T-helper 1 cell (primary cell): ENCODE measurements at regions not wholly inside any gene's neighbourhood (a gene's known extent, or its start where the extent isn't known, plus 50 kb on each side); places are given as distances from the start of the nearest gene placed in this dataset.
"Not testable (repeated sequence)": the region's sequence is repeated elsewhere in the genome, so short reads cannot be mapped to it uniquely, and the experiment has no call there.

ENCODE experiments used
- DNase-seq, 5 donors: peaks; one replicate each; pipeline ENCODE4 v3.0.0-alpha.2; 2012 to 2020

DNA sequence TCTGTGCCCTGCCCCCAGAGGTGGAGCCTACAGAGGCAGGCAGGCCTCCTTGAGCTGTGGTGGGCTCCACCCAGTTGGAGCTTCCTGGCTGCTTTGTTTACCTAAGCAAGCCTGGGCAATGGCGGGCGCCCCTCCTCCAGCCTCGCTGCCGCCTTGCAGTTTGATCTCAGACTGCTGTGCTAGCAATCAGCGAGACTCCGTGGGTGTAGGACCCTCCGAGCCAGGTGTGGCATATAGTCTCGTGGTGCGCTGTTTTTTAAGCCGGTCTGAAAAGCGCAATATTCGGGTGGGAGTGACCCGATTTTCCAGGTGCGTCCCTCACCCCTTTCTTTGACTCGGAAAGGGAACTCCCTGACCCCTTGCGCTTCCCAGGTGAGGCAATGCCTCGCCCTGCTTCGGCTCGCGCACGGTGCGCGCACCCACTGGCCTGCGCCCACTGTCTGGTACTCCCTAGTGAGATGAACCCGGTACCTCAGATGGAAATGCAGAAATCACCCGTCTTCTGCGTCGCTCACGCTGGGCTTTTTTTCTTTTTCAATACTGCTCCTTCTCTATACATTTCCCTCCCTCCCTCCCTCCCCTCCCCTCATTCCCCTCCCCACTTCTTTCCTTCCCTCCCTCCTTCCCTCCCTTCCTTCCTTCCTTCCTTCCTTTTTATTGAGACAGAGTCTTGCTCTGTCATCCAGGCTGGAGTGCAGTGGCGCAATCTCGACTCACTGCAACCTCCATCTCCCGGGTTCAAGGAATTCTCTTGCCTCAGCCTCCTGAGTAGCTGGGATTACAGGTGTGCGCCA is 197.1 kb upstream of the TBL1XR1 start:
- DNase-seq = not testable (repeated sequence)

DNA sequence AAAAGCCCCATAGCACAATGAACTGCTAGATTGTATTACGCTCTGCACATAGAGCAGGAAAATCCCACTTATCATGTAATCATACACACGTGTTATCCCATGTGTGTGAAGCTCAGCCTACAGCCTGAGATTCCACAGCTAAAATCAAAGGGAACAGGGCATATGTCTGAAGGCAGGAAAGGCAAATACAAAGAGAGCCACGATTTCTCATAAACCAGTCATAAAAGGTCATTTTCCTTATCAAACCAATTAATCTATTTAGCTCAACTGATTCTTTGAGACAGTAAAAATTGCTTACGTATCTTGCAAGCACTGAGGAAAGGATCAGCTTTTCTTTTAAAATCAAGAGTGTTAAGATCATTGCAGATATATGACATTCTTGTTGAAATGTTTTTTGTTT is 199.5 kb upstream of the TBL1XR1 start:
- DNase-seq = no peak

DNA sequence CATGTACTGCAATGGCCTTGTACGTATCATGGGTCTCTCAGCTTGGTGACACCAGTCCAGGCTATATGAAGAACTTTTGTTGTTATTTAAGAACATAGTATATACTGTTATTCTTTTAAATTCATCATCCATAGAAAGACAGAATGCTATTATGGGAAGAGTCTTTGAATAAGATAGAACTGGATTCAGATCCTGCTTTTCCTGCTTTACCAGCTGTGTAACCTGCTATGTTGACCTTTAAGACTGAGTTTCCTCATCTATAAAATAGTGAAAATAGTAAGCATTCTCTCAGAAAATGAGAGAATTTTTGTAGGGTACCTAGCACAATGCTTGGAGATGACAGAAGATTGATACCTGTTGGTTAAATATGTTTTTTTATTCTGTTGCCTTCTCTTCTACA is 204.1 kb upstream of the TBL1XR1 start:
- DNase-seq = no peak

DNA sequence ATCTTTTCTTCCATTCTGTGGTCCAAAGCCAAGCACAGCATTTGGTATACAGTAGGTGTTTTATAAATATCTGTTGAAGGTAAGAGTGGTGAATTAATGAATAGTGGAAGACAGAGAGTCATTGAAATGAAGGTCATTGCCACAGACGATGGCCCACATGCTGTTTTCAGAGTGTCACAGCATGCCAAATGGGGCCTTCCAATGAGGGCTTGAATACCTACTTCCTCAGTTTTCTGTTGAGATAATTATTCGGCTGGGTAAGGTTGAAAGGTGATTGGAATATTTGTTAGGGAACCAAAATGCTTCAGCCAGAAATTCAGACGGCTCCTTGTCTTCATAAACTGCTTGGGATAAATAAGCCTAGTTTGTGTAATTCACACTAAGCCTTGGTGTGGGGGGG is 205.3 kb upstream of the TBL1XR1 start:
- no peak for DNase-seq

DNA sequence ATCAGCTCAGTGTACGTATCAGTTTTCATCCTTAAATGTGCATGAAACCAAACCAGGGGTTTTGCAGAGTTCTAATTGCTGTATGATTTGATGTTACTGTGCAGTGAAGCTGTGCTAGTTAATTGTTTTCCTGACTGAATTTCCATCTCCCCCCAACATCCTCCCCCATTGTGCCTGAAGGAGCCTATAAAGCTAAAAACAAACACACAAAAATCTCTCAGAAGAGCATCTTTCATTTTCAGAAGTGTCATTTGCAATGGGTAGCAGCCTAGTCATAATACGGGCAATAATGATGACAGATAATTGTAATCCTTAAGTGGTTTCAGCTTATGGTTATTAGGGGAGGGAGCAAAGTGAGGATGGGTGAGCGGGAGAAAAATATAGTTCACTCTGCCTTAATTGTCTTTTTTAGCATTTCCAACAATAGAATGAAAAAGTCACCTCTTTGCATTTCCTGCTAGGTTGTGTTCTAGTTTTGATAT is 207.9 kb upstream of the TBL1XR1 start:
- no peak for DNase-seq

DNA sequence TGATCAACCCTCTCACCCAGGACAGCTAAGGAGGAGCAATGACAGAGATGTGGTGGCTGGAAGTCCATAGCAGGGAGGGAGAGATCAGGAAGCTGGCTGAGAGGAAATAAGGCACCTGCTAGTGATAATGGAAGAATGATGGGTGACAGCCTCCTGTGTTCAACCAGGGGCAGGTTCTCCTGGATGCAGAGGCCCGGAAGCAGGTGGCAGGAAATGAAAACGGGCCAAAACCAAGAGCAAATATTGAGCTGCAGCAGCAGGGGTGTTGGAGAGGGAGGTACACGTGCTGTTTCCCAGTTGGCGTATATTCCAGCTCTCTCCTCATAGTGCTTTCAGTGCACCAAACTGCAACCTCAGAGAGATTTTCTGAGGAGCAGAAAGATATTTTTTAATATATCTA is 213.4 kb upstream of the TBL1XR1 start:
- peak in 1 of 5 donors; percentile 22 for DNase-seq

DNA sequence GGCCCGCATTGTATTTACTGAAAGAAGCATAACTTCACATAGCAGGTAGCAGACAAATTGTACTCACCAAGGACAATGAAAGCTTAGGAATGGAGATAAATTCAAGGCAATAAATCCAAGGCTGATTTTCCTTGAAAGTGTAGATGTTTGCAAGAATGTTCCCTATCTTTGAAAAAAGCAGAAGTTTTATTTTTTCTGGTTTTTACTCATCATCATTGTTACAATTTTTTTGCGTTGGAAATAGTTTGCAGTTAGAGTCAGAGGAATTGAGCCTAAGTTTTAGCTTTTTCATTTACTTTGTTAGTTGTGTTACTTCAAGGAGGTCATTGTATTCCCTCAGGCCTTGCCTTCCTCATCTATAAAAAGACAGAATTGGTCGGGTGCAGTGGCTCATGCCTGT is 213.9 kb upstream of the TBL1XR1 start:
- DNase-seq = no peak

DNA sequence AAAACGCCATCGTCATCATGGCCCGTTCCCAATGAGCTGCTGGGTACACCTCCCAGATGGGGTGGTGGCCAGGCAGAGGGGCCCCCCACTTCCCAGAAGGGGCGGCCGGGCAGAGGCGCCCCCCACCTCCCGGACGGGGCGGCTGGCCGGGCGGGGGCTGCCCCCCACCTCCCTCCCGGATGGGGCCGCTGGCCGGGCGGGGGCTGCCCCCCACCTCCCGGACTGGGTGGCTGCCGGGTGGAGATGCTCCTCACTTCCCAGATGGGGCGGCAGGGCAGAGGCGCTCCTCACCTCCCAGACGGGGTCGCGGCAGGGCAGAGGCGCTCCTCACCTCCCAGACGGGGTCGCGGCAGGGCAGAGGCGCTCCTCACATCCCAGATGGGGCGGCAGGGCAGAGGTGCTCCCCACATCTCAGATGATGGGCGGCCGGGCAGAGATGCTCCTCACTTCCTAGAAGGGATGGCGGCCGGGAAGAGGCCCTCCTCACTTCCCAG is 215.4 kb upstream of the TBL1XR1 start:
- DNase-seq = not testable (repeated sequence)

DNA sequence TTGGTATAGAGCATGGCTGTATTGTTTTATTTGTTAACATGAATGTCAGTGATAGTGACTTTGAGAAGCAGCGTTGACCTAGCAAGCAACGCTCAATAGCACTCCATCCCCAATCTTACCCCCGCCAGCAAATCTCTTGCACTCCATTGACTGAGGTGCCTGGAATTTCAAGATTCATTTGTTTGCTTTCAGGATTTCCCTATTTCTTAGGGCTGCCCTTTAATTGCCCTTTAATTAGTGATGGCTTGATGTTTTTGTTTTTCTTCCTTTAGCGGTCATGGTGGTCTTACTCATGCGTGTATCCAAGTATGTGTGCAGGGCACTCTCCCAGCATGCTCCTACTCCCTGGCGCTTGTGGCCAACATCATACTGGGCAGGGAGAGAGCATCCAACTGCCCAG is 216.8 kb upstream of the TBL1XR1 start:
- DNase-seq = no peak

DNA sequence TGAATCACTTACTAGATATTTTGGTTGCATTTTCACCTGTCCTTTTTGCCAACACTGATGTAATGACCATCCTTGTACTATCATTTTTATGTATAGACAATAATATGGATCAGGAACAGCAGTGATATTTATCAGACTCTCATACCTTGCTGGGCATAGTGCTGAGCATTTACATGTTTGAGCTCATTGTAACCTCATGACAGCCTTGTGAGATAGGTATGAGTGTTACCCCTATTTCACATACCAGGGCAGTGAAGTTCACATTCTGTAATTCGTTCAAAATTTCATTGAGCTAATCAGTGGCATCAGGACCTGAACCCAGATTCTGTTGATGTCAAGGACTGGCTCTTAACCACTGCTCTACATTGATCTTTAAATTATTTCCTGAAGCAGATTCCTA is 221.5 kb upstream of the TBL1XR1 start:
- DNase-seq = no peak

DNA sequence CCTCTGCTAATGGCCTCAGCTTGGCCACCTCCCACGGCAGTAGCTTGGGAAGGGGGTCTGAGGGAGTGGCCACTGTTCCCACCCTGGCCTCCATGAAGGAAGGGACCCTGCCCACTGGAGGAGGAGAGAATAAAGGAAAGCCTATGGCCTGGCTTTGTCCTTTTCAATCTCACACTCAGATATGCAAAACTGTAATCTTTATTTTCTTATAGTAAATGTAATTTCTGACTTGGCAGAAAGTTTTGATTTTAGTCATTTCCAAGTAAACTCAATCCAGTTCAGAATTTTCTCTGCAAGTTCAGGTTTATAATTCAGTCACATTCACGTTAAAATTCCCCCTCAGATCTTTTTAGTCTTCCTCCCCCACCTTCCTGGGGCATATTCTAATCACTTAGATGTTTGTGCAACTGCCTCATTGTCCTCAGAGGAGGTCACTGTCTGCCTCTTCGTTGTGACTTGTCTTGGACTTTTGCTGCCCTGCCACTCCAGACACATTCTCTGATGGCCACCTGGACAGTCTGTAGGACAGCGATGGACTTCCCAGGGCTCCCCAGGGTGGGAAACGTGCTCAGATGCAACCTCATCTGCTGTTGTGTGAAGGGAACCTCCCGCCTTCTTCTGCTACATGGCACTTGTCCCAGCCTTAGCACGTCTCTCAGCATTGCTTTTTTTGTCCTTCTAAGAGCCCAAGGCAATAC is 222.8 kb upstream of the TBL1XR1 start:
- DNase-seq = peak in 1 of 5 donors; percentile 66

DNA sequence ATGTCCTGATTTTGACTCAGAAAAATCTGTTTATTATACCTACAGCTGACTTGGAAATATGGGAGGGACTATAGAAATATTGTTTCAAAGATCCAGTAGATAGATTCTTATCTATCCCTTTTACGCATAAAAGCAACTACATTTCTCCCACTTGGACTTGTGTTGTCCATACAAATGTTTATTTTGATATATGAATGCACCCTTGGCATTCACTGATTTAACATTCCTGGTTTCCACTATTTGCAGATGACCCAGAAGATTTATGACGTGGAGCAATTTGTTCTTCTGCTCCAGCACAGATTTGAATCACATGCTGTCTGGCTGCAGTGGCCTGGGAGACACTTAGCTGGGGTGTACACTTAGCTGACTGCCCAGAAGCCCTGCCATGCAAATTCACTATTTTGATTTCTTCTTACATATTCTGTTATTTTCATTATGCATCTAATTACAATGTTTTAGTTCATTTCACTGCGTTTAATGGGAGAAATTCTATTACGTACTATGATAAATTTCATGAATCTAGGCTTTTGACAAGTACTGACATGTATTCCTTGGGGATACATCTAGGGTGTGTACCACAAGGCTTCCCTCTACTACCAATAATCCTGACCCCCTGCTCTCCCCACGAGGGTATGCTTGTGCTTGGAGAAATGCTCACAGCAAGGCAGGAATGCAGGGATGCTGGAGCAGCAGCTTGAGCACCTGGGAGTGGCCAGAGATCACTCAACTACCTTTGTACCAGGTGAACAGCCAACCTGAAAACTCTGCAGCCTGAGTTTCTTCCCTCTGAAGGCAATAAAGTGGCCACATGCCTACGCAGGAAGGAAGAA is 223.6 kb upstream of the TBL1XR1 start:
- DNase-seq = no peak

DNA sequence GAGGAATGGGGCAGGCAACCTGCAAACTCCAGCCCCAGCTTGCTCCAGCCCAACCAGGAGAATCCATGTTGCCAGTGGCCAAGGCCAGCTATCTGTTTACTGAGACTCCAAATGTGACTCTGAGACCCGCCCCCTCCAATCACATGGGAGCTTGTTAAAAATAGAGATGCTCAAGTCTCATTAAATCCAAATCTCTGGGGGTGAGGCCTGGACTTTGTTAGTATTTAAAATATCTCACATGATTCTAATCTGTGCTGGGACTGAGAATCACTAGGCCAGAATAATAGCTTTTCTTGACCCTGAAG is 224.2 kb upstream of the TBL1XR1 start:
- DNase-seq = no peak

DNA sequence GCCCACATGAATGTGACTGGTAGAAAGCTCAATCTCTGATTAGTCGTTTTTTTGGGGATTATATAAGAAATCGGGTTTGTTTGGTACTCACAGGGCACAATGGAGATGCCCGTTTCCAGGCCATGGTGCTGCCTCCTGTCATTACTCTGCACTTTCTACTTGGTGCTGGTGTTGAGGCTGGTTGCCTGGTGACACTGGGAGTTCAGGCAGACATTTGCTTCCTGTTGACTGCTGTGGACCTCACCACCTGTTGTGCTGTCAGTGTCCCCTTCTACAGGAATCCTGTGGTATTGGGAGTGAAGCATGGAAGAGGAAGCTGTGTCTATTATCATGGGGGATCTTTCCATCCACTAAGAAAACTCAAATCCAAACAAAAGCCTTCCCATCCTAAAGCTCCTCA is 227.2 kb upstream of the TBL1XR1 start:
- DNase-seq = no peak

DNA sequence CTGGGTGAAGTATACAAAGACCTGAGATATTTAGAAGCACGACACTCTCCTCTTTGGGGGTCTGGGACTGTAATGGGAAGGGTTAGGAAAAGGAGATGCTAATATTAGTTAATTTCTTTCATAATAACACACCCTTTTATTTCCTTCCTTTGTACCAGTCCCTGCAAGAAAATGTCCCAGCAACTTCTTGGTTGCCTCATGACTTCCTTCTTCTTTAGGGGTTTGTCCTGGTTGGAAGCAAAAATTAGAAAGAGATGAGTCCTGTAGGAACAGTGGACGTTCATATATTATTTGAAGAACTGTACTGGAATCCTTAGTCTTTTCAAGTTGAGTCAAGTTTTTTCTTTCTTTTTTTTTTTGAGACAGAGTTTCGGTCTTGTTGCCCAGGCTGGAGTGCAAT is 227.8 kb upstream of the TBL1XR1 start:
- no peak for DNase-seq

DNA sequence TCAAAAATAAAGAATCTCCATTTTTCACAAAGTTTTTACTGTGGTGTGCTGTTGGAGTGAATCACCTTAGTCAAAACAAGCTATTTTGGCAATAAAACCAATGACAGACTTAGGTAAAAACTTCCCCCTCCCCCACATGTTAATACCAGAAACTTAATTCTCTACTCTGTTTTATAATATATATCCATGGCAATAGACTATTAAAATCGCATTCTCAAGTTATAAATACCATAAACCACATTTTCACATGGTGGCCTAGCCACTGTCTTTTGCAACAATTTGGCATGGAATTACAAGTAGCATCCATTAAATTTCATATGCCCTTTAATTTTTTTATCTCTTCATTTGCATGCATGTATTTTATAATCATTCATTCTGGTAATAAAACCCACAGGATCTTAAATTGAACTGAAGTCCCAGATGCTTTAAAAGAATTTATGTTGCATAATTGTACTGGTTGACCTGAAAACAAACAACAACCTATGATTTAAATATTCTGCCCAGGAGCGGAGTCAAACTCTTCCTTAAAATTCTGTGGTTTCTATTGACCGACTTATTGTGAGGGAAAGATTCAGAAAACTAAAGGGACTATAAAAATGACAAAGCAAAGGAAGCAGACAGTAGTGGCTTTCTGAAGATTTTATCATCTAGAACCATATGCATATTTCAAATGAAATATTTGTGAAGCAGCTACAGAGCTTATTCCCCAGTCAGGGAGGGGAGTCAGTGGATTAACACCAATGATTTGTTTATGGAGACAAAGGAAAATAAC is 229.0 kb upstream of the TBL1XR1 start:
- DNase-seq = no peak

DNA sequence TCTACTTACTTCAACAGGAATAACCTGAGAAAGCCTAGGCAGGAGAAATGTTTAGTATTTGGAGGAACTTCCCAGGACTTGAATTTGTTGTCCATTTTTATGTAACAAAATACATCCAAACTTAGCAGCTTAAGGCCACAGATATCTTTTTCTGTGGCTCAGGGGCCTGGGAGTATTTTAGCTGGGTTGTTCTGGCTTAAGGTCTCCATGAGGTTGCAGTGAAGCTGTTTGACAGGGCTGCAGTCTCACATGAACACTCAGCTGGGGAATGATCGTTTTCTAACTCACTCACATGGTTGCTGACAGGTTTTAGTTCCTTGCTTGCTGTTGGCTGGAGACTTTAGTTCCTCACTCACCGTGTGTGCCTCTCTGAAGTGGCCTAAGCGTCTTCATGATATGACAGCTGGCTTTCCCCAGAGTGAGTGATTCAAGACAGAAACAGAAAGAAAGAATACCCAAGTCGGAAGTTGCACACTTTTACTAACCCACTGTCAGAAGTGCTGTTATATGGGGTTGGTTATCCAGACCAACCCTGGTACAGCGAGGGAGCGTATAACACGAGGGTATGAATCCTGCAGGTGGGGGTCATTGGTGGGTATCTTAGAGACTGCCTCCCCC is 229.7 kb upstream of the TBL1XR1 start:
- DNase-seq = peak in 2 of 5 donors; percentile 15 to 92

DNA sequence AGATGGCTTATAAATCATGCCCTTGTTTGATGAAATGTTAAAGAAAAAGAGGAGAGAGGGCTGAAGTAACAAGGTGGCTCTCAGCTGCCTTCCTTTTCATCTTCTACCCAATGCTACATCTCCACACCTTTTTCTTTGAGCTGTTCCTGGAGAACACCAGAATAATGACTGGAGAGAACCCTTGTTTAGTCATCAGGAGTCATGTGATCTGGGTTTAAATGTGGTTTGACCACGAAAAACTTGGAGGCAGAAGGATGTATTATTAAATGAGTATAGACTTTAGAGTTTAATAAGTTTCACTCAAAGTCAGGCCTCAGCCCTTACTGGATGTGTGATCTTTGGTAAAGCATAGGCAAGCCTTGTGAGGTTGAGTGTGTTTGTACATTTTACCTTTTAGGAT is 230.3 kb upstream of the TBL1XR1 start:
- DNase-seq = peak in 1 of 5 donors; percentile 63

DNA sequence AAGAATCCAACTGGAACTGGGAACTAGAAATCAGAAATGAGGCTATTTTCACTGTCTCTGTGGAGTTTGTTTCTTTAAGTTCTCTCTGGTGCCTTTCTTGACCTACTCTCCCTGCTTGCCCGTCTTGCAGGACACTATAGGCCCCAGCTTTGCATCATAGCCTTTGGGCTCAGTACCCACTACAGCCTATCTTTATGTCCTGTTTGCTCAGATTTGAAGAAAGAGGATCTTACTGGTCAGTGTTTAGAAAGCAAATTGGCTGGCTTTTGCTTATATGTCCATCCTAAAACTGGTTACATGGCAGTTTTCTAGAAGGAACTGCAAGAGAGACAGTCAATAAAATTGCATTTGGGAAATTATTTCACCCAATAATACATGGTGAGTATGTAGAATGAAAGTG is 231.8 kb upstream of the TBL1XR1 start:
- no peak for DNase-seq

DNA sequence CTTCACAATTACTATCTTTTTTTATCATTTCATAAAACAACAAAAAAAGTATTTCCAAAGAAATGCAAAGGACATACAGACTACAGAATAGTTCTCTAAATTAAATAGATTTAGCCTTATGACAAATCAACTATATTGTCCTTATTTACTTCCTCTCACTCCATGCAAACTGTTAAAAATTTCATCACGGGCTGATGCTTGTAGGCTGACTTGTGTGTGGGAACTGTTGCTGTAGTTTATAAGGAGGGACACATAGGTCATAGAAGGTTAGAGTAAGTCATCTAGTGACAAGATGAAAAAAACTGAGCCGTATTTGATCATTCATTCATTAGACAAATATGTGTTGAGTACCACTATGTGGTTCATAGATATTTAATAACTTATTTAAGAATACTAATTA is 232.5 kb upstream of the TBL1XR1 start:
- no peak for DNase-seq

DNA sequence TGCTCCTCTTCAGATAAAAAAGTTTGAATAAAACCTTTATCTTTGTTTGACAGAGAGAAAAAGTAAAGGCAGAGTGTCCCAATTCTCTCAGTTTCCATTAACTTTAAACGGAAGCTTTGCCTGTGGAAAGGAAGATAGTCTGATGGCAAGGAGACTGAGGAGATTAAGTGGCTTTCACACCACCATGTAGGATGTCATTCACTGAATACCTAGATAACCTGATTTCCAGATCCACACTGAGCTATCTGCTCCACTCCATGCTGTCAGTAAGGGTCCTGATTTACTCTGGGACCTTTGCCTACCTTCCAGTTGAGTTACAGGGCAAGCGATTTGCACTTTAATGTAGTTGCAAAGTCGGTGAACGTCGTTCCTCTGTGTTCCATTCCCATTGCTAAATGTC is 233.4 kb upstream of the TBL1XR1 start:
- no peak for DNase-seq

DNA sequence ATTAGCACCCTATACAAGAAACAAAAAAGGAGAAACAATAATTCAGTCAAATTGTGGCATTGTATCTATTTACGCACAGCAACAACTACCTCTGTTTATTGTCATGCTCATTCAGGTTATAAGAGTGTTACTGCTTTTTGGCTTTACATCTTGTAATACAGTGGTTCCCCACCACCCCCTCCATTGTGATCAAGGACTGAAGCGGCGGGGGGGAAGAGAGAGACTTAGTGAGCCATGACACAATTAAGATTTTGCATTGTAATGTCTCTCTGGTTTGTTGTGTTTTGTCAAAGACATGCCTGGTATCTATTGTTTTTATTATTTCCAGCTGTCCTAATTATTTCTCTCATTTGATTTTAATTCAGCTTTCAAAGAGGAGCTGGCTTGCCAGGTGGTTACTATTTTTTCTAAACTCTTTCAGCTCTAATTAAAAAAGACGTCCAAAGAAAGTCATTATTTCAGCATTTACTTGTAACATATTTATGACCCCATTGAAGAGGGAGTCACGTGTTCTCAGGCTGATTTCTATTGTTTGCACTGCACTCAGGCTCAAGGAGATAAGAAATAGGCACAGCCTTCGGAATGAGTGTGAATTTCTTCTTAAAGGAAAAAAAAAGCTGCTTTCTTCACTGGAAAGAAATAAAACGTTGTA is 234.4 kb upstream of the TBL1XR1 start:
- DNase-seq = no peak
